ENCODE measurements at regions not wholly inside any gene's neighbourhood (a gene's known extent, or its start where the extent isn't known, plus 50 kb on each side); places are given as distances from the start of the nearest gene placed in this dataset.

DNA sequence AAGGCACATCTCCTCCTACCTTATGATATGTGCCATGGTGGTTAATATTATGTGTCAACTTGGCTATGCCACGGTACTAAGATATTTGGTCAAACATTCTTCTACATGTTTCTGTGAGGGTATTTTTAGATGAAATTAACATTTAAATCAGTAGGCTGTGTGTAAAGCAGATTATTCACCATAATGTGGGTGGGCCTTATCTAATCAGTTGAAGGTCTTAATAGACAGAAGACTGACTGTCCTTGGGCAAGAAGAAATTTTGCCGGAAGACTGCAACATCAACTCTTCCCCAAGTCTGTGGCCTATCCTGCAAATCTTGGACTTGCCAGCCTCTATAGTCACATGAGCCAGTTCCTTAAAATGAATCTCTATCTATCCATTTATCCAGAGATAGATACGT is 380.1 kb upstream of the DDI1 start:
- H2AFZ ChIP-seq (ENCODE audit: control insufficient read depth, low read depth, low read length): no peak overlapping the region
- ChIA-PET RAD21 (ENCODE audit: unreplicated experiment) (no interaction called here), CTCF (interaction anchor here (1.2 kb wide), 1 partner anchor 21 kb away, joined by 3 read pairs; no protein-coding TSS in a partner anchor), POLR2A (no interaction called here), SMC1A (ENCODE audit: uncharacterized antibody, unreplicated experiment) (no interaction called here)
- no peaks in the 10 kb centered on the region for H3K27me3 ChIP-seq (replicated peaks in 1 of 2; ENCODE audit: control insufficient read depth in 2 of 2, insufficient read depth in 2 of 2, low read length in 1 of 2)
- H3K4me3 ChIP-seq: no peak overlapping the region
- DNase-seq (ENCODE audit: low read depth, low spot score) (no peak), FAIRE-seq (no peak), ATAC-seq (no peak)
- H4K20me1 ChIP-seq (ENCODE audit: control insufficient read depth, insufficient read depth): no peaks in the 10 kb centered on the region
- no peak overlapping the region for H3K27ac ChIP-seq (ENCODE audit: control insufficient read depth, insufficient read depth)
- no peak overlapping the region for H3K9ac ChIP-seq (ENCODE audit: control insufficient read depth, insufficient read depth, low read length)
- H3K4me1 ChIP-seq (ENCODE audit: control insufficient read depth, insufficient read depth, low read length): no peaks in the 10 kb centered on the region
- H3K9me3 ChIP-seq (replicated peaks; ENCODE audit: control insufficient read depth, insufficient read depth, low read length): no peaks in the 10 kb centered on the region
- in situ Hi-C loops (cut with MboI): no loop called here
- H3K36me3 ChIP-seq (ENCODE audit: control insufficient read depth in 2 of 2, insufficient read depth in 2 of 2, low read length in 1 of 2): no peaks in the 10 kb centered on the region
- intact Hi-C loops (cut with micrococcal nuclease; ENCODE audit: unreplicated experiment): no loop called here
- TF ChIP-seq RELA (IDR thresholded peaks at IDR 0.05; ENCODE audit: borderline replicate concordance, partially characterized antibody): no peak
- no peak for TF ChIP-seq PML (IDR thresholded peaks at IDR 0.05; ENCODE audit: low read length)
- no peak for TF ChIP-seq TCF3 (IDR thresholded peaks at IDR 0.05; ENCODE audit: borderline replicate concordance, insufficient read depth, low read depth, low read length)
- no peak for TF ChIP-seq STAT1 (conservative IDR thresholded peaks at IDR 0.05)
- no peak for TF ChIP-seq POLR2A (IDR thresholded peaks at IDR 0.05; ENCODE audit: low read depth, low read length)
- TF ChIP-seq MYC (IDR thresholded peaks at IDR 0.05; ENCODE audit: insufficient read depth, insufficient read length, insufficient replicate concordance, low read length, severe bottlenecking): no peak
- no peak for TF ChIP-seq CREM (IDR thresholded peaks at IDR 0.05; ENCODE audit: low read depth)
- no peak for TF ChIP-seq POLR2AphosphoS5 (IDR thresholded peaks at IDR 0.05; ENCODE audit: low read length)
- TF ChIP-seq, protein P1, sequence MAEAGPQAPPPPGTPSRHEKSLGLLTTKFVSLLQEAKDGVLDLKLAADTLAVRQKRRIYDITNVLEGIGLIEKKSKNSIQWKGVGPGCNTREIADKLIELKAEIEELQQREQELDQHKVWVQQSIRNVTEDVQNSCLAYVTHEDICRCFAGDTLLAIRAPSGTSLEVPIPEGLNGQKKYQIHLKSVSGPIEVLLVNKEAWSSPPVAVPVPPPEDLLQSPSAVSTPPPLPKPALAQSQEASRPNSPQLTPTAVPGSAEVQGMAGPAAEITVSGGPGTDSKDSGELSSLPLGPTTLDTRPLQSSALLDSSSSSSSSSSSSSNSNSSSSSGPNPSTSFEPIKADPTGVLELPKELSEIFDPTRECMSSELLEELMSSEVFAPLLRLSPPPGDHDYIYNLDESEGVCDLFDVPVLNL (IDR thresholded peaks at IDR 0.05; ENCODE audit: low read depth, low read length): no peak
- TF ChIP-seq YY1 (IDR thresholded peaks at IDR 0.05; ENCODE audit: low read depth, low read length): no peak
- TF ChIP-seq NRF1 (conservative IDR thresholded peaks at IDR 0.05; ENCODE audit: low read depth, low read length): no peak
- no peak for TF ChIP-seq TCF7 (IDR thresholded peaks at IDR 0.05; ENCODE audit: borderline replicate concordance)
- no peak for TF ChIP-seq SUPT20H (IDR thresholded peaks at IDR 0.05; ENCODE audit: borderline replicate concordance, control insufficient read depth, low read depth, low read length)
- no peak for TF ChIP-seq MEF2A (IDR thresholded peaks at IDR 0.05; ENCODE audit: insufficient read depth, low read depth, low read length)
- no peak for TF ChIP-seq ZNF207 (IDR thresholded peaks at IDR 0.05; ENCODE audit: borderline replicate concordance)
- TF ChIP-seq IRF4 (IDR thresholded peaks at IDR 0.05; ENCODE audit: low read depth, low read length): no peak
- TF ChIP-seq FOXM1 (IDR thresholded peaks at IDR 0.05; ENCODE audit: low read depth, low read length): no peak
- no peak for TF ChIP-seq ATF2 (IDR thresholded peaks at IDR 0.05; ENCODE audit: low read length)
- no peaks in the 10 kb centered on the region for H3K79me2 ChIP-seq (ENCODE audit: control insufficient read depth, insufficient read depth, low read length)
- BruUV-seq (replicated peaks): no TSS peak
- no peak overlapping the region for H3K4me2 ChIP-seq (ENCODE audit: control insufficient read depth, insufficient read depth)
- 46% methylated on average over 3 of the region's 3 CpGs for WGBS (ENCODE audit: insufficient coverage, insufficient replicate concordance, low lambda C conversion rate, missing lambda C conversion rate)

All from GM12878 (cell line).